ENCODE measurements at regions not wholly inside any gene's neighbourhood (a gene's known extent, or its start where the extent isn't known, plus 50 kb on each side); places are given as distances from the start of the nearest gene placed in this dataset.

DNA sequence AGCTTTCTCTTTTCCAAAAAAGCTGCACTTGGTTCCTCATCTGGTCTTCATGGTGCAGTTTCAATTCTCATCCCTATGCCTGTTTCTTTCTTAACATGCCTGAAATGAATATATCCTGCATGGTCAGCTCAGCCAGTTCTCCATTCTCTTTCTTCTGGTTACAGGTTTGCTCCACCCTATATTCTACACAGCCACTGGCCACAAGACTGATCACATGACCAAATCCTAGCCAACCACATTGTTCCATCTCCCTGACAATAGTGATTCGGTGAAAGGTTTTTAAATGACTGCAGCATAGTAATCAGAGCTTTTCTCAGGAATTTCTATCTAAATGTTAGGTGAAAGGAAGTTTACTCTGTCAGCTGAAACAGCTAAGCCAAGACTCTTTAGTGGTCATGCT is 891.4 kb downstream of the METTL15 start:
- no peak for TF ChIP-seq CTCF (IDR thresholded peaks at IDR 0.05)
- DNase-seq (no peak), ATAC-seq (no peak)
- no peaks in the 10 kb centered on the region for H3K9me3 ChIP-seq
- intact Hi-C loops (cut with DNase I) = no loop called here
- H3K27me3 ChIP-seq (ENCODE audit: insufficient read depth in 3 of 3, low read length in 2 of 3) = no peaks in the 10 kb centered on the region
- H3K36me3 ChIP-seq (ENCODE audit: insufficient read depth in 1 of 2, low read depth in 1 of 2) = no peaks in the 10 kb centered on the region
- 72 to 85% (median 79%) methylated on average over 1 of the region's 1 CpG for WGBS, 3 donors
- no peaks in the 10 kb centered on the region for H3K4me1 ChIP-seq
- no peak overlapping the region for H3K4me3 ChIP-seq
- H3K27ac ChIP-seq = no peak overlapping the region

GRCh38 chr11:28992996-28993395 is 884.8 kb downstream of the METTL15 start:
- H3K9me3 ChIP-seq = no peaks in the 10 kb centered on the region
- no peak for ATAC-seq
- H3K27ac ChIP-seq = no peak overlapping the region
- H3K4me1 ChIP-seq = no peaks in the 10 kb centered on the region
- intact Hi-C loops (cut with DNase I) = no loop called here
- no peaks in the 10 kb centered on the region for H3K36me3 ChIP-seq (ENCODE audit: insufficient read depth in 1 of 2, low read depth in 1 of 2)
- H3K27me3 ChIP-seq (ENCODE audit: insufficient read depth in 3 of 3, low read length in 2 of 3) = no peaks in the 10 kb centered on the region
- 51 to 62% (median 58%) methylated on average over 2 of the region's 2 CpGs for WGBS, 3 donors
- TF ChIP-seq CTCF (IDR thresholded peaks at IDR 0.05) = no peak
- DNase-seq = no peak
- no peak overlapping the region for H3K4me3 ChIP-seq

GRCh38 chr11:28984231-28984630 is 876.0 kb downstream of the METTL15 start:
- no peaks in the 10 kb centered on the region for H3K36me3 ChIP-seq (ENCODE audit: insufficient read depth in 1 of 2, low read depth in 1 of 2)
- no peak for ATAC-seq

DNA sequence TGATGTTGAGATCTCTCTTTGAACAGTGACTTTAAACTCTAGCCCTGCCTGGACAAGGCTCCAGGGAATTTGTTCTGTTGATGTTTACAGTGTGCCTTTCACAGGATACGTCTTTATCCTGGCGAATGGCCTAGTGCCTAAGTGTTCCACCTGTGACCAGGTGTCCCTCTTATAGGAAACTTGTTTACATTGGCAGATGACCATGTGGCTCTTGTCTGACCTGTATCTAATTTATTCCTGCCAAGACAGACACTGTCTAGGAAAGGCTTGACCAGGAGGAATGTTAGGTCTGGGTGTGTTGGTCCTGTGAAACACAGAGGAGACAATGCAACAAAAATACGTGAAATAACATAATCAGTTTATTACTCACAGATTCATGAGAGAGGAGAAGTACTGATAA is 875.6 kb downstream of the METTL15 start:
- H3K27me3 ChIP-seq (ENCODE audit: insufficient read depth in 3 of 3, low read length in 2 of 3) = no peaks in the 10 kb centered on the region
- H3K4me3 ChIP-seq = no peak overlapping the region
- no peaks in the 10 kb centered on the region for H3K4me1 ChIP-seq
- H3K9me3 ChIP-seq = no peaks in the 10 kb centered on the region
- H3K36me3 ChIP-seq (ENCODE audit: insufficient read depth in 1 of 2, low read depth in 1 of 2) = no peaks in the 10 kb centered on the region
- intact Hi-C loops (cut with DNase I) = no loop called here
- 73 to 82% (median 75%) methylated on average over 3 of the region's 3 CpGs for WGBS, 3 donors
- ATAC-seq (no peak), DNase-seq (no peak)
- H3K27ac ChIP-seq = no peak overlapping the region
- TF ChIP-seq CTCF (IDR thresholded peaks at IDR 0.05) = no peak

More at GRCh38 chr11:28984231-28984630, 876.0 kb downstream of the METTL15 start:
- DNase-seq = no peak
- no peak overlapping the region for H3K4me3 ChIP-seq
- TF ChIP-seq CTCF (IDR thresholded peaks at IDR 0.05) = no peak
- H3K4me1 ChIP-seq = no peaks in the 10 kb centered on the region
- no peaks in the 10 kb centered on the region for H3K9me3 ChIP-seq
- intact Hi-C loops (cut with DNase I) = no loop called here
- 57 to 60% (median 58%) methylated on average over 4 of the region's 4 CpGs for WGBS, 3 donors
- H3K27ac ChIP-seq = no peak overlapping the region
- H3K27me3 ChIP-seq (ENCODE audit: insufficient read depth in 3 of 3, low read length in 2 of 3) = no peaks in the 10 kb centered on the region

DNA sequence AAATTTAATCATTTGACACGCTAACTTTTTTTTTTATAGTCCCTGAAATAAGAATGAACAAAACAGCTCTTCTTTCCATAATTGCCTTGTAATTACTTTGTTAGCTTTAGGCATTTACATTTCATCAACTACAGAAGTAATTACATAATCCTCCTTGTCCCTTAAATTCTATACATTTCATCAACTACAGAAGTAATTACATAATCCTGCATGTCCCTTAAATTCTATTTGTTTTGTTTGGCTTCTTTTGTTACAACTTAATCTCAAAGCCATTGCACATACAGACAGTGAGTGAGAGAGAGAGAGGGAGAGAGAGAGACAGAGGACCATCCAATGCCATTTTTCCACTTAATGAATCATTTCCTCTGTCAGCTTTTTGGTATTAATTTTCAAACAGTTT is 873.2 kb downstream of the METTL15 start:
- ATAC-seq (no peak), DNase-seq (no peak)
- WGBS, 3 donors = 40 to 46% (median 41%) methylated on average over 1 of the region's 1 CpG
- intact Hi-C loops (cut with DNase I) = no loop called here
- TF ChIP-seq CTCF (IDR thresholded peaks at IDR 0.05) = no peak
- Histone ChIP-seq H3K4me1 (no peaks in the 10 kb centered on the region), H3K36me3 (ENCODE audit: insufficient read depth in 1 of 2, low read depth in 1 of 2) (no peaks in the 10 kb centered on the region), H3K9me3 (no peaks in the 10 kb centered on the region), H3K4me3 (no peak overlapping the region), H3K27ac (no peak overlapping the region), H3K27me3 (ENCODE audit: insufficient read depth in 3 of 3, low read length in 2 of 3) (no peaks in the 10 kb centered on the region)

Data from psoas muscle (tissue), 7 donors.